ENCODE measurements at regions not wholly inside any gene's neighbourhood (a gene's known extent, or its start where the extent isn't known, plus 50 kb on each side); places are given as distances from the start of the nearest gene placed in this dataset.

GRCh38 chr4:19913650-19914049 is 338.1 kb upstream of the SLIT2 start:
- no peak overlapping the region for H3K27ac Mint-ChIP-seq
- no peaks in the 10 kb centered on the region for H3K36me3 Mint-ChIP-seq
- ATAC-seq (ENCODE audit: low read depth): no peak
- no peaks in the 10 kb centered on the region for H3K27me3 Mint-ChIP-seq
- no peak for DNase-seq (ENCODE audit: low spot score in 2 of 2)
- no peak overlapping the region for H3K4me3 Mint-ChIP-seq
- H3K4me1 Mint-ChIP-seq: no peaks in the 10 kb centered on the region
- peaks cover 4% of the 10 kb centered on the region for H3K9me3 Mint-ChIP-seq

- H3K4me1 Mint-ChIP-seq: no peaks in the 10 kb centered on the region
- H3K27ac Mint-ChIP-seq: no peak overlapping the region
- no peak overlapping the region for H3K4me3 Mint-ChIP-seq
- ATAC-seq (ENCODE audit: low read depth) (no peak), DNase-seq (ENCODE audit: low spot score in 2 of 2) (no peak)
- no peaks in the 10 kb centered on the region for H3K27me3 Mint-ChIP-seq
- H3K36me3 Mint-ChIP-seq: no peaks in the 10 kb centered on the region
- no peaks in the 10 kb centered on the region for H3K9me3 Mint-ChIP-seq
Observed at GRCh38 chr4:19910861-19911525, 340.7 kb upstream of the SLIT2 start.

- Mint-ChIP-seq H3K4me3 (no peak overlapping the region), H3K27me3 (no peaks in the 10 kb centered on the region), H3K9me3 (no peaks in the 10 kb centered on the region), H3K4me1 (no peaks in the 10 kb centered on the region), H3K27ac (no peak overlapping the region), H3K36me3 (no peaks in the 10 kb centered on the region)
- DNase-seq (ENCODE audit: low spot score in 2 of 2) (no peak), ATAC-seq (ENCODE audit: low read depth) (no peak)
Observed at GRCh38 chr4:19905024-19905423, 346.7 kb upstream of the SLIT2 start.

GRCh38 chr4:19888587-19888986 is 363.1 kb upstream of the SLIT2 start:
- no peak overlapping the region for H3K4me3 Mint-ChIP-seq
- peaks cover 8% of the 10 kb centered on the region for H3K9me3 Mint-ChIP-seq
- no peaks in the 10 kb centered on the region for H3K4me1 Mint-ChIP-seq
- DNase-seq (ENCODE audit: low spot score in 2 of 2) (no peak), ATAC-seq (ENCODE audit: low read depth) (no peak)
- H3K36me3 Mint-ChIP-seq: no peaks in the 10 kb centered on the region
- no peak overlapping the region for H3K27ac Mint-ChIP-seq
- H3K27me3 Mint-ChIP-seq: no peaks in the 10 kb centered on the region

- no peak overlapping the region for H3K4me3 Mint-ChIP-seq
- ATAC-seq (ENCODE audit: low read depth) (no peak), DNase-seq (ENCODE audit: low spot score in 2 of 2) (no peak)
- H3K36me3 Mint-ChIP-seq: no peaks in the 10 kb centered on the region
- no peaks in the 10 kb centered on the region for H3K4me1 Mint-ChIP-seq
- H3K27ac Mint-ChIP-seq: no peak overlapping the region
- no peaks in the 10 kb centered on the region for H3K27me3 Mint-ChIP-seq
- peaks cover 7% of the 10 kb centered on the region for H3K9me3 Mint-ChIP-seq
Observed at GRCh38 chr4:19883841-19884240, 367.9 kb upstream of the SLIT2 start.

GRCh38 chr4:19880206-19880605 is 371.5 kb upstream of the SLIT2 start:
- ATAC-seq (ENCODE audit: low read depth) (no peak), DNase-seq (ENCODE audit: low spot score in 2 of 2) (no peak)
- Mint-ChIP-seq H3K9me3 (peaks cover 3% of the 10 kb centered on the region), H3K36me3 (no peaks in the 10 kb centered on the region), H3K4me1 (no peaks in the 10 kb centered on the region), H3K27ac (no peak overlapping the region), H3K27me3 (no peaks in the 10 kb centered on the region), H3K4me3 (no peak overlapping the region)

- no peak for ATAC-seq (ENCODE audit: low read depth)
- Mint-ChIP-seq H3K9me3 (peaks cover 2% of the 10 kb centered on the region), H3K36me3 (no peaks in the 10 kb centered on the region), H3K27ac (no peak overlapping the region), H3K27me3 (no peaks in the 10 kb centered on the region), H3K4me1 (no peaks in the 10 kb centered on the region), H3K4me3 (no peak overlapping the region)
- no peak for DNase-seq (ENCODE audit: low spot score in 2 of 2)
Observed at GRCh38 chr4:19879330-19879729, 372.4 kb upstream of the SLIT2 start.

- no peak overlapping the region for H3K4me3 Mint-ChIP-seq
- H3K36me3 Mint-ChIP-seq: no peaks in the 10 kb centered on the region
- ATAC-seq (ENCODE audit: low read depth) (no peak), DNase-seq (ENCODE audit: low spot score in 2 of 2) (no peak)
- H3K9me3 Mint-ChIP-seq: peaks cover 4% of the 10 kb centered on the region
- no peaks in the 10 kb centered on the region for H3K27me3 Mint-ChIP-seq
- no peak overlapping the region for H3K27ac Mint-ChIP-seq
- H3K4me1 Mint-ChIP-seq: no peaks in the 10 kb centered on the region
Observed at GRCh38 chr4:19857991-19858390, 393.7 kb upstream of the SLIT2 start.

- H3K4me3 Mint-ChIP-seq: no peak overlapping the region
- H3K4me1 Mint-ChIP-seq: no peaks in the 10 kb centered on the region
- H3K27ac Mint-ChIP-seq: no peak overlapping the region
- DNase-seq (ENCODE audit: low spot score in 2 of 2) (no peak), ATAC-seq (ENCODE audit: low read depth) (no peak)
- H3K36me3 Mint-ChIP-seq: no peaks in the 10 kb centered on the region
- H3K27me3 Mint-ChIP-seq: no peaks in the 10 kb centered on the region
- peaks cover 4% of the 10 kb centered on the region for H3K9me3 Mint-ChIP-seq
Observed at GRCh38 chr4:19857380-19857779, 394.3 kb upstream of the SLIT2 start.

GRCh38 chr4:19850909-19851308 is 400.8 kb upstream of the SLIT2 start:
- ATAC-seq (ENCODE audit: low read depth): no peak
- H3K4me1 Mint-ChIP-seq: no peaks in the 10 kb centered on the region
- H3K27ac Mint-ChIP-seq: no peak overlapping the region
- no peak for DNase-seq (ENCODE audit: low spot score in 2 of 2)
- H3K4me3 Mint-ChIP-seq: no peak overlapping the region
- no peaks in the 10 kb centered on the region for H3K36me3 Mint-ChIP-seq
- H3K9me3 Mint-ChIP-seq: peaks cover 4% of the 10 kb centered on the region
- H3K27me3 Mint-ChIP-seq: no peaks in the 10 kb centered on the region

- no peak for ATAC-seq (ENCODE audit: low read depth)
- Mint-ChIP-seq H3K9me3 (peaks cover 3% of the 10 kb centered on the region), H3K27ac (no peak overlapping the region), H3K4me3 (no peak overlapping the region), H3K4me1 (no peaks in the 10 kb centered on the region), H3K36me3 (no peaks in the 10 kb centered on the region), H3K27me3 (no peaks in the 10 kb centered on the region)
- DNase-seq (ENCODE audit: low spot score in 2 of 2): no peak
Observed at GRCh38 chr4:19844446-19844845, 407.3 kb upstream of the SLIT2 start.

GRCh38 chr4:19842471-19842870 is 409.2 kb upstream of the SLIT2 start:
- Mint-ChIP-seq H3K4me3 (no peak overlapping the region), H3K27ac (no peak overlapping the region), H3K4me1 (no peaks in the 10 kb centered on the region), H3K27me3 (no peaks in the 10 kb centered on the region), H3K9me3 (peaks cover 3% of the 10 kb centered on the region), H3K36me3 (no peaks in the 10 kb centered on the region)
- DNase-seq (ENCODE audit: low spot score in 2 of 2): no peak
- ATAC-seq (ENCODE audit: low read depth): no peak

- DNase-seq (ENCODE audit: low spot score in 2 of 2) (no peak), ATAC-seq (ENCODE audit: low read depth) (no peak)
- H3K9me3 Mint-ChIP-seq: peaks cover 5% of the 10 kb centered on the region
- no peak overlapping the region for H3K27ac Mint-ChIP-seq
- H3K4me3 Mint-ChIP-seq: no peak overlapping the region
- H3K27me3 Mint-ChIP-seq: no peaks in the 10 kb centered on the region
- H3K36me3 Mint-ChIP-seq: no peaks in the 10 kb centered on the region
- H3K4me1 Mint-ChIP-seq: no peaks in the 10 kb centered on the region
Observed at GRCh38 chr4:19838858-19839257, 412.8 kb upstream of the SLIT2 start.

- DNase-seq (ENCODE audit: low spot score in 2 of 2) (no peak), ATAC-seq (ENCODE audit: low read depth) (no peak)
- H3K27me3 Mint-ChIP-seq: no peaks in the 10 kb centered on the region
- no peak overlapping the region for H3K27ac Mint-ChIP-seq
- H3K4me3 Mint-ChIP-seq: no peak overlapping the region
- H3K9me3 Mint-ChIP-seq: peaks cover 4% of the 10 kb centered on the region
- H3K36me3 Mint-ChIP-seq: no peaks in the 10 kb centered on the region
- no peaks in the 10 kb centered on the region for H3K4me1 Mint-ChIP-seq
Observed at GRCh38 chr4:19835429-19835828, 416.3 kb upstream of the SLIT2 start.

GRCh38 chr4:19832411-19832810 is 419.3 kb upstream of the SLIT2 start:
- no peaks in the 10 kb centered on the region for H3K27me3 Mint-ChIP-seq
- H3K4me1 Mint-ChIP-seq: no peaks in the 10 kb centered on the region
- H3K27ac Mint-ChIP-seq: no peak overlapping the region
- no peaks in the 10 kb centered on the region for H3K36me3 Mint-ChIP-seq
- DNase-seq (ENCODE audit: low spot score in 2 of 2) (no peak), ATAC-seq (ENCODE audit: low read depth) (no peak)
- H3K9me3 Mint-ChIP-seq: peaks cover 8% of the 10 kb centered on the region
- no peak overlapping the region for H3K4me3 Mint-ChIP-seq
